Activated naive CD4-positive, alpha-beta T cell treated with anti-CD3 and anti-CD28 coated beads for 36 hours (primary cell): ENCODE measurements at regions not wholly inside any gene's neighbourhood (a gene's known extent, or its start where the extent isn't known, plus 50 kb on each side); places are given as distances from the start of the nearest gene placed in this dataset.

Experiments
- CTCF ChIA-PET: fragments of 350-600 bp; sonication (Branson Sonifier 250); formaldehyde crosslinking; loops from one replicate; lab custom pipeline; 2021; ENCODE audit warnings: antibody characterized with exemption; lab: Charles Lee
- DNase-seq: peaks from one replicate; pipeline ENCODE4 v3.0.0-alpha.2; 2020
- H3K27ac Mint-ChIP-seq: one replicate; pipeline ENCODE4 v1.8.0; 2021; ENCODE audit warnings: mild to moderate bottlenecking, mixed read lengths
- H3K27me3 Mint-ChIP-seq: one replicate; pipeline ENCODE4 v1.8.0; 2021; ENCODE audit warnings: low read depth, mixed read lengths
- H3K36me3 Mint-ChIP-seq: one replicate; pipeline ENCODE4 v1.8.0; 2021; ENCODE audit warnings: low read depth, mixed read lengths
- H3K4me1 Mint-ChIP-seq: one replicate; pipeline ENCODE4 v1.8.0; 2021; ENCODE audit warnings: low read depth, mixed read lengths
- H3K4me3 Mint-ChIP-seq: one replicate; pipeline ENCODE4 v1.8.0; 2021; ENCODE audit warnings: mild to moderate bottlenecking, moderate library complexity, mixed read lengths
- H3K9me3 Mint-ChIP-seq: one replicate; pipeline ENCODE4 v1.8.0; 2021; ENCODE audit warnings: mixed read lengths
- intact Hi-C: fragments of 100-400 bp; cut with micrococcal nuclease; formaldehyde crosslinking; loops from one replicate; pipeline ENCODE4 v1.15.1; 2023

DNA sequence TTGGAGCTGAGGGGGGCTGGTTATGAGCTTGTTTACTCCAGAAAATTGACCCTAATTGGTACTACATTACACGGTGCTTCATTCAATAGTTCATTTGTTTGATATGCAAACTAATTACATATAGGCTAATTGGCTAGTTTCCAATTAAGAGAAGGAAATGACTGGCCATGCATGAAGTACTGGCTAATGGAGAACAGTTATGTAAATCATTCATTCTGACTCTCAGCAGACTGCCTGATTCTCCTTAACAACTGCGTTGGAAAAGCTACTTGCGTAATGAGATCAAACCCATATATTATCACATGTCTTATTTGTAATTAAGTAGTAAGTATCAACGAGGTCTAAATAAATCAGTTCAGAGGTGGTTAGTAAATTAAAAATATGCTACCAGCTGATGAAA, 81.8 kb upstream of the CTTNBP2 start:
- no peak for DNase-seq
- no peaks in the 10 kb centered on the region for H3K36me3 Mint-ChIP-seq
- CTCF ChIA-PET, result no interaction called here
- H3K4me1 Mint-ChIP-seq, result no peaks in the 10 kb centered on the region
- H3K4me3 Mint-ChIP-seq, result no peak overlapping the region
- no peak overlapping the region for H3K27ac Mint-ChIP-seq
- intact Hi-C loops, result no loop called here
- H3K9me3 Mint-ChIP-seq, result no peaks in the 10 kb centered on the region
- H3K27me3 Mint-ChIP-seq, result no peaks in the 10 kb centered on the region

DNA sequence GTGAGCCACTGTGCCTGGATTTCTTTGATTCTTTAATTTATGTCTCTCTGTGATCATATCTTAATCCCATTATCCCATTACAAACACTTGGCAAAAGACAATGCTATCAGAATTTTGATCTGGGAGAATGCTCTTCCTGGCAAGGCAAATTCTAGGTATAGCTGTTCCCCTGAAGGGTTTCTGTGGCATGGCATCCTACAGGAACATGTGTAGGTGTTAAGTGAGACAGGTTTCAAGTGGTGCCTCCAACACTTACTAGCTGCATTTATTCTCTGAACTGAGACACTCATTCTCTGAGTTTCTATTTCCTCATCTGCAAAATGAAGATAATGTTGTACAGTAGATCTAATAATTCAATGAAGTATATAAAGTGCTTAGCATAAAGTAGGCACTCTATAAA, 87.1 kb upstream of the CTTNBP2 start:
- DNase-seq, result no peak
- Mint-ChIP-seq H3K27me3 (peaks cover 3% of the 10 kb centered on the region), H3K27ac (no peak overlapping the region), H3K4me3 (no peak overlapping the region), H3K9me3 (no peaks in the 10 kb centered on the region), H3K36me3 (no peaks in the 10 kb centered on the region), H3K4me1 (no peaks in the 10 kb centered on the region)
- CTCF ChIA-PET, result no interaction called here
- intact Hi-C loops, result no loop called here

DNA sequence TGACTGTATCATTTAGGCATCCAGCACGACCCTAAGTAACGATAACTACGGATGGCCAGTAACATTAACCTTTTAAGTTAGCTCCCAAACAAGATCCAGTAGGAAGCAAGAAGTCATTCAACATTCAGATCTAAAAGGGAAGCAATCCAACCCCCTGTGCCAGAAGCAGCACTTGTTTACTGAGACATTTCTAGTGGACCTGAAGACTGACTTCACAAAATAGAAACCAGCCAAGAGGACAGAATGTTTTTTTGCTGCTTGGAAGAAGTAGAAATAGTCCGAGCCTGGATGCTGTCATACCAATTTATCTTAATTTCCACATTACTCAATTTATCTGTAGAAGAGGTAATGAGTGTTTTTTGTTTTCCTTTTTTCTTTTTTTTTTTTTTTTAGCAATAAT, 88.0 kb upstream of the CTTNBP2 start:
- intact Hi-C loops, result no loop called here

DNA sequence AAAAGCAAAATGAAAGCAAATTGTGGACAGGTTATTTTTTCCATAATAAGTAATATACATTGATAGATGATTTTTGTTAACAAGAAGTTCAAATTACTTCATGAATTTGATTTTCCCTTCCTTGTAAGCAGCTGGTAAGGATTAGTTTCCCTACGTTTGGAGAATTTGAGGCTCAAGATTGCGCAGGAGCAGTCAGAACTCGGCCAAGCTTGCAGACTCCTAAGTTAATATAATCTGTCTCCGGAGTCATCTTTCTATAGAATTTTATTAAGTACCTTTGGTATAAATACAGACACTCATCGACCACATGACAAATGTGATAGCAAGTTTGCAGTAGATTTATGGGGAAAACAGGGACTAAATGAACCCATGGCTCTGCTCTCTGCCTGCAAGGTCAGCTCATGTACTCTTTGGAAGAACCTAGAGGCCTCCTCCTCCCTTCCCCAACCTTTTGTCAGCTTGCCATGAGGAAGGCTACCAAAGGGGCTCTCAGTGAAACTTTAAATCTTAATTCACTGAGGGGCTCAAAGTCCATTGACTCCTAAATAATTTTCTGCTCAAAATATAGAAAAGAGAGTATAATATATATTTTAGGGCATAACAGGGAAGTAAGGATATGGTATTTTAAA, 89.2 kb upstream of the CTTNBP2 start:
- no peak for DNase-seq
- peaks cover 3% of the 10 kb centered on the region for H3K27me3 Mint-ChIP-seq
- no peaks in the 10 kb centered on the region for H3K9me3 Mint-ChIP-seq
- CTCF ChIA-PET, result no interaction called here
- intact Hi-C loops, result no loop called here
- H3K36me3 Mint-ChIP-seq, result no peaks in the 10 kb centered on the region
- H3K4me3 Mint-ChIP-seq, result no peak overlapping the region
- no peaks in the 10 kb centered on the region for H3K4me1 Mint-ChIP-seq
- H3K27ac Mint-ChIP-seq, result no peak overlapping the region

More for the DNA sequence above, 88.0 kb upstream of the CTTNBP2 start:
- no peak overlapping the region for H3K27ac Mint-ChIP-seq
- H3K4me3 Mint-ChIP-seq, result no peak overlapping the region
- no peaks in the 10 kb centered on the region for H3K4me1 Mint-ChIP-seq
- CTCF ChIA-PET, result no interaction called here
- H3K9me3 Mint-ChIP-seq, result no peaks in the 10 kb centered on the region
- no peak for DNase-seq
- no peaks in the 10 kb centered on the region for H3K36me3 Mint-ChIP-seq
- peaks cover 3% of the 10 kb centered on the region for H3K27me3 Mint-ChIP-seq

DNA sequence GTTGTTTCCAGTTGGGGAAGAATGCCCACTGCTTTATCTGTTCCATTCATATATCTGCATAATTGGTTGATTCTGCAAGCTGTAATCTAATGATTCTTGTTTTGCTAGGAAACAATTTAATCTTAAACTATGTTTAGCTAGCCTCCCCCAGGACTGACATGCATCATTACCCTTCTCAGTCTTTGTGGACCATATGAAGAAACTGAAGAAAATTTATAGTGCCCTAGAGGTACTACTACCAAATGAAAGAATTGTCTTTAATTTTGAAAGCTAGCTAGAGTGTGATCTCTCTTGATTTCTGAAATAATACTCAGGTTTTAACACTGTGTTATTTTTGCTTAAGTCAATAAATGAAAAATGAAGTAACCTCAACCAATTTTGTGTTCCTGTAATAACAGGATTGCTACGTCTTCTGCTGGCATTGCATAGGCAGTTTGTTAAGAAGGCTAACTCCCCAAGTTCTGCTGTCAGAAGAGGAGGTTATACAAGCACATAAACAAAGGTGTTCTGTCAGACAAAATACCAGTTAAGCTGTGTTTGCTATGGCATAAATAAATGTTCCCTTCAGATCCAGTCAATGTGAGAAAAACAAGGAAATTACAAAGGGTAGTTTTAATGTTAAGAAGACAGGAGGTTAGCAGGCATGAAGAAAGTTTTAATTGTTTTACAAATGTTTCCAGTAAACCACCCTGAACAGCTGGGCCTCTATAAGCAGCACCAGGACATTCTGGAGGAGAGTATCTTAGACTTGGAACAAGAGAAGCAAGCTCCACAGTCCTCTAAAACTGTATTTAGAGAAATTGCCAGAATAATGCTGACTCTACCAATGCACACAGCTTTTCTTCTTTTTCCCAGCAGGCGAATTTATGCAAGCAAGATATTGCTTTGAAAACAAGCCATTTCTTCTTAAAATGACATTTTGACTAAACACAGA, 90.3 kb upstream of the CTTNBP2 start:
- intact Hi-C loops, result no loop called here
- H3K4me1 Mint-ChIP-seq, result no peaks in the 10 kb centered on the region
- DNase-seq, result no peak
- H3K4me3 Mint-ChIP-seq, result no peak overlapping the region
- CTCF ChIA-PET, result no interaction called here
- H3K9me3 Mint-ChIP-seq, result no peaks in the 10 kb centered on the region
- H3K27ac Mint-ChIP-seq, result no peak overlapping the region
- H3K27me3 Mint-ChIP-seq, result peaks cover 3% of the 10 kb centered on the region
- H3K36me3 Mint-ChIP-seq, result no peaks in the 10 kb centered on the region

DNA sequence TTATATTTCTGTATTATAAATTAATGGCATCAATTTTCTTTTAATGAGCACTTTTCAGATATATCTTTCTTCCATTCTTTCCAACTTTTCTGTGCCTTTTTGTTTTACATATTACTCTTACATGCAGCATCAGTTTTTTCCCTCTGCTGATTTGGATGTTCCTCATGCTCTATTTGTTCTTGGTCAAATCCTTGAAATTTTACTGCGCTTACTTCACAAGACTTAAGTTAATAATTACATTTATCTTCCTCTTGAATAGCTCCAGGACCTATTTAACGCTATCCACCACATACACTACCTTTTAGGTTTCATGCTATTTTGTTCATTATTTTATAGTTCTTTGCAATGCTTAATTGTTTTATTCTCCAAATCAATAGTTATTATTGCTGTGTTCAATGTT, 97.6 kb upstream of the CTTNBP2 start:
- Mint-ChIP-seq H3K36me3 (no peaks in the 10 kb centered on the region), H3K27me3 (no peaks in the 10 kb centered on the region), H3K27ac (no peak overlapping the region), H3K4me3 (no peak overlapping the region), H3K4me1 (no peaks in the 10 kb centered on the region), H3K9me3 (peaks cover 3% of the 10 kb centered on the region)
- intact Hi-C loops, result no loop called here
- CTCF ChIA-PET, result no interaction called here
- no peak for DNase-seq

DNA sequence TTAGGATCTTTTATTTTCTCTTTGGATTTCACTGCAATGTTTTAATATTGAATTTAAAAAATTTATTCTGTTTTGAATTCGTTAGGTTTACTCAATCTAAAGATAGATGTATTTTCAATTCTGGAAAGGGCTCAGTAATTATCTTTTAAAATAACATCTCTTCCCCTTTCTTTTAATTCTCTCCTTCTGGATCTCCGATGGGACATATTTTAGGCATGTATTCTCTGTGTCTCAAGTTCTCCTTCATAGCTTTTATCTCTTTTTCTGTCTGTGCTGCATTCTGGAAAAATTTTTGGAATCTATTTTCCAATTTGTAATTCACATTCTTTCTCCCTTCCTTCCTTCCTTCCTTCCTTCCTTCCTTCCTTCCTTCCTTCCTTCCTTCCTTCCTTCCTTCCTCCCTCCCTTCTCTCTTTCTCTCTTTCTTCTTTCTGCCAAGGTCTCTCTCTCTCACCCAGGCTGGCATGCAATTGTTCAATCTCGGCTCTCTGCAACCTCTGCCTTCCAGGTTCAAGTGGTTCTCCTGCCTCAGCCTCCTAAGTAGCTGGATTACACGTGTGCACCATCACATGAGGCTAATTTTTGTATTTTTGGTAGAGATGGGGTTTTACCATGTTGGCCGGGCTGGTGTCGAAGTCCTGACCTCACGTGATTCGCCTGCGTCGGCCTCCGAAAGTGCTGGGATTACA, 98.5 kb upstream of the CTTNBP2 start:
- CTCF ChIA-PET, result no interaction called here
- no peak for DNase-seq
- H3K27ac Mint-ChIP-seq, result no peak overlapping the region
- no peaks in the 10 kb centered on the region for H3K27me3 Mint-ChIP-seq
- intact Hi-C loops, result no loop called here
- H3K9me3 Mint-ChIP-seq, result peaks cover 3% of the 10 kb centered on the region
- H3K4me1 Mint-ChIP-seq, result no peaks in the 10 kb centered on the region
- no peak overlapping the region for H3K4me3 Mint-ChIP-seq
- no peaks in the 10 kb centered on the region for H3K36me3 Mint-ChIP-seq

DNA sequence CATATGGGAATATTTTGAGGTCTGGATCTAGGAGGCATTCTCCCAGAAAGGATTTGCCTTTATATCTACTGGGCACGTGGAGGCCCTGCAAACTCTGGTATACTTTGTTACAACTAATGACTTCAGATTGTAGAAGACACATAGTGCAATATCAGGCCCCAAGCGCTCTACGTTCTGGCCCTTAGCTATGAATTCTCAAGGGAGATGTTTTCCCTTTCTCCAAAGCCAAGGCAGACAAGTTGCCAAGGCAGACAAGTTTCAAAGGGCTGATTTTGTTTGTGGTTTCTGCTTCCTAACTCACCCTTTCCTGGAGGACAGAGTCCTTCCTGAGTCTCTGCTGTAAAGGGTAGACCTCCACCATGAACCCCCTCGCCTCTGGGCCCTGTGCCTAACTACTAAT, 99.4 kb upstream of the CTTNBP2 start:
- Mint-ChIP-seq H3K9me3 (peaks cover 3% of the 10 kb centered on the region), H3K4me1 (no peaks in the 10 kb centered on the region), H3K4me3 (no peak overlapping the region), H3K27ac (no peak overlapping the region), H3K36me3 (no peaks in the 10 kb centered on the region), H3K27me3 (no peaks in the 10 kb centered on the region)
- DNase-seq, result no peak
- intact Hi-C loops, result no loop called here
- CTCF ChIA-PET, result no interaction called here

DNA sequence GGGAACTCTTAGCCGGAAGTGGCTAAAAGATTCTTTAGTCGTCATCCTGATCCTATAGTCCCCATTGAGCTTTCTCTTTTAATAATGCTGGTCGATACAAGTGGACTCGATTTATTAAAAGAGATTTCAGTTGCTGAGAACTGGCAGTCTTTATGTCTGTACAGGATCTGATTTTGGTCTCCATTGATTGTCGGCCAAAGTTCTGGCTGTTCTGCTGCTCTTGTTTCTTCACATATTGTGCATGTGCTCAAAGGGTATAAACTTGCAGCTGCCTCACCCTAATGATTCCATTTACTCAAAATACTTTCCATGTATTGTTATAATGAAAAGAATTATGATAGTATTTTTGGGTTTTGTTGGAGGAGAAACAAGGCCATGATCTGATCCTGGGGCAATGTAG, 100.7 kb upstream of the CTTNBP2 start:
- Mint-ChIP-seq H3K4me3 (no peak overlapping the region), H3K9me3 (peaks cover 3% of the 10 kb centered on the region), H3K36me3 (no peaks in the 10 kb centered on the region), H3K4me1 (no peaks in the 10 kb centered on the region), H3K27ac (no peak overlapping the region), H3K27me3 (no peaks in the 10 kb centered on the region)
- intact Hi-C loops, result no loop called here
- CTCF ChIA-PET, result no interaction called here
- no peak for DNase-seq

DNA sequence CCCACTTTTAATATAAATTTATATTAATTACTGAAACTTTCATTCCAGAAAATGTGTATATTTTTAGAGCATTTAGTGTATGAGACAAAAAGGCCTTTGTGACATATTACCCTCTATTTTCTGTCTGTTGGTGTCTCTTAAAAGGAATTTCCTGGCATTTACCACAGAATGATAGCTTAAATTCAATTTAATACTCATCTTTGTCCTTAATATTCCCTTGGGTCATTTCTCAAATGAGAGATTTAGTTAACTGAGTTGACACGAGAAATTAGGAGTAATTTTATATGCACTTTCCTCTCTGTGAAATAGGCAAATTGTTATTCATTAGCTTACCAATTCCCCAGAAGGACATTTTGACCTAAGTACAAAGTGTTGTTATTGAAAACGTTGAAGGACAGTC, 101.7 kb upstream of the CTTNBP2 start:
- peaks cover 3% of the 10 kb centered on the region for H3K27me3 Mint-ChIP-seq
- H3K9me3 Mint-ChIP-seq, result peaks cover 3% of the 10 kb centered on the region
- no peak overlapping the region for H3K27ac Mint-ChIP-seq
- intact Hi-C loops, result no loop called here
- no peaks in the 10 kb centered on the region for H3K36me3 Mint-ChIP-seq
- CTCF ChIA-PET, result no interaction called here
- no peak for DNase-seq
- no peak overlapping the region for H3K4me3 Mint-ChIP-seq
- H3K4me1 Mint-ChIP-seq, result no peaks in the 10 kb centered on the region

DNA sequence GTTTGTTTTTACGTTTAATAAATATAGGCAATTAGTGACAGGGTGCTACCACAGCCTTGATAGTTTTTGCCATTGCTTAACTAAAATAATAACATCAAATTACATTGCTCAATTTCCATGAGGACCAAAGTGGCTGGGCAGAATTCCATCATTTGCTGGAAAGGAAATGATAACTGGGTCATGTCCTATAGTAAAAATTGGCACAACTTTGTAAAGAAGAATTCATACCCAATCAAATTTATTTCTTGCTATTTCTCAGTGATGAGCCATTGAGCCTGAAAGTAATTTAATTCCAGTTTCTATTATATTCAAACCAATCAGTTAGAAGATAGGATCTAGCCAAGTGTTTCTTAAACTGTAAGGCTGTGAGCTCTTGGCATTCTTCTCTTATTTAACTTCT, 102.2 kb upstream of the CTTNBP2 start:
- DNase-seq, result no peak
- CTCF ChIA-PET, result no interaction called here
- Mint-ChIP-seq H3K27ac (no peak overlapping the region), H3K27me3 (peaks cover 3% of the 10 kb centered on the region), H3K4me3 (no peak overlapping the region), H3K9me3 (peaks cover 3% of the 10 kb centered on the region), H3K4me1 (no peaks in the 10 kb centered on the region), H3K36me3 (no peaks in the 10 kb centered on the region)
- intact Hi-C loops, result no loop called here

DNA sequence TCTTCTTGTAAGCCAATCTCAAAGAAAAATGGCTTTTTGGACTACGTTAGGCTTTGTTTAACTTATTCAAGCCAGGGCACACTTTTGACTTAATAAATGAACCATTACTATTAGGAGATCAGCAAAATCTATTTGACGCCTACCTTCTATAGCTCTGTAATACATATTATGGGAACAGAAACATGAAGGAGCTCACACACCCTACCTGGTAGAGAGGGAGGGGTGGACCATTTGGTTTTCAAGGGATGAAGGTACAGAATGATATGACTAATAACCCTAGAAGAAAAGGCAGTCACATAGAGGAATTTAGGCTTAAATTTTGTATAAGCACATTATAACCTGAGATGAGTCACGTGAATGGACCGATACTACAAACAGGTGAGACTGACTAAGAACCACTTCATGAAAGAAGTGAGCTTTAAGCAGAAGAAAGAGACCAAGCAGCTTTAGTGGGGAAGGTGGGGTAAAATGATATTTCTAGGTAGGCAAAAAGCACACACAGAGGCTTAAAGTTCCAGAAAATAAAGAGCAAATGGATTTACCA, 106.8 kb upstream of the CTTNBP2 start:
- no peak overlapping the region for H3K4me3 Mint-ChIP-seq
- H3K27me3 Mint-ChIP-seq, result peaks cover 6% of the 10 kb centered on the region
- no peak for DNase-seq
- CTCF ChIA-PET, result no interaction called here
- intact Hi-C loops, result no loop called here
- H3K27ac Mint-ChIP-seq, result no peak overlapping the region
- H3K9me3 Mint-ChIP-seq, result no peaks in the 10 kb centered on the region
- H3K36me3 Mint-ChIP-seq, result no peaks in the 10 kb centered on the region
- H3K4me1 Mint-ChIP-seq, result no peaks in the 10 kb centered on the region
